Activated CD4-positive, alpha-beta T cell treated with anti-CD3 and anti-CD28 coated beads, Interleukin-10, Interleukin-2, amounts not matched to agents 100 ng/mL and 50 ng/mL, durations not matched to agents 16 hours and 8 hours (primary cell): ENCODE measurements at regions not wholly inside any gene's neighbourhood (a gene's known extent, or its start where the extent isn't known, plus 50 kb on each side); places are given as distances from the start of the nearest gene placed in this dataset.
"Not testable (repeated sequence)": the region's sequence is repeated elsewhere in the genome, so short reads cannot be mapped to it uniquely, and the experiment has no call there.

ENCODE experiments used
- DNase-seq: peaks from one replicate; pipeline ENCODE4 v3.0.0-alpha.2; 2020

DNA sequence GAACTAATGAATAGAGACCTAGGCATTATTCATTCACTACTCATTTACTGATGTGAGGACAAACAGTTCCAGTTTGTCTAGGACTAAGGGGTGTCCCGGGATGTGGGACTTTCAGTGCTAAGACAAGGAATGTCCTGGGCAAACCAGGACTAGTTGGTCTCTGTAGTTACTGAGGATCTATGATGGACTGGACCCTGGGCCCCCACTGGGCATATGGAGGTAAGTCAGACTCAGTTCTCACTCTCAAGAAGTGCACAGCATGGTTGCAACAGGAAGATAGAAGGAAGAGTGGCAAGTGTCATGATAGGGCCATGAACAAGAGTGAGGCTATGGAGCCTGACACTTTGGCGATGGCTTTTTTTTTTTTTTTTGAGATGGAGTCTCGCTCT, 128.2 kb downstream of the MYCN start:
- DNase-seq, result no peak

DNA sequence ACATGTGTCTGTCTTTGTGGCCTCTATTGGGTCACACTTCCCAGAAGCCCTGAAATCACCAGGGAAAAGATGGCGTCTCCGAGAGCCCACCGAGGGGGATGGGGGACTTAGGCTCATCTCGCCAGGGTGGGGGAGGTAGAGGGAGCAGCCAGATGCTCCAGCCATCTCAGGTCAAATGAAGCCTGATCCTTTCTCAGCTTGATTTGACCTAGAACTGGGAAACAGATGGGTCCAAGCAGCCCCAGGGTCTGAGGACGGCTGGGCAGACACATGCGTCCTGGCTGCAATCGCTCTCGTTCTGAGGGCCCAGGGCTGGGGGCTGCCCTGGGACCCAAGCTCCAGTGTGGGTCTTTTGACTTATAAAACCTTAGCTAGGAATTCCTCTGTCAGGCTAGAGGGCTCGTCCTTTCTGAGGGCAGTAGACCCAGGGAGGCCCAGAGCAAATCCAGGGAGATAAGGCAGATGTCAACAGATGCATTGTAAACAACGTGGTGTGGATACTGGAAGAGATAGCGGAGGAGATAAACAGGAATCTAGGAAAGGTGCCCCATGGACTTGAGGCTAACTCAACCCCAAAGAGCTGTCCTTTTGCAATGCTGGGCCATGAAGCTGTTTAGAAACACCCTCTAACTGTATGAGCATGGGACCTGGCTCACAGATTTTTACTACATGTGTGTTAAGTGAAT, 127.7 kb downstream of the MYCN start:
- DNase-seq, result no peak

DNA sequence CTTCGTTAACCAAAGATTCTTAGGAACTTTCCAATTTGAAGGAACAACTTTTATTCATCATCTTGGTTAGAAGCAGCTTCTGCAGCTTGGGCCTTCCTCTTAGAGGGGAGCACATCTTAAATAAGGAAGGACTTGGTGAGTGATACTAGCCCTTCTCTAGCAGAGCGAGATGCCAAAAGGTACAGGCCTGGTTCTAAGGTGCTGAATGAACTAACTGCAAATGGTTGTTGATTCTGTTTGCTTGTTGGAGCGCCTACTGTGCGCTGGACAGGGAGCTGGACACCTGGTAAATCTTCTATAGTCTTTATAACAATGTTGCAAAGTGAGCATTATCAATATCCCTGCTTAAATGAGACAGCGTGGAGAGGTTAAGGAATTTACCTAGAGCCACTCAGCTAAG, 127.1 kb downstream of the MYCN start:
- no peak for DNase-seq

DNA sequence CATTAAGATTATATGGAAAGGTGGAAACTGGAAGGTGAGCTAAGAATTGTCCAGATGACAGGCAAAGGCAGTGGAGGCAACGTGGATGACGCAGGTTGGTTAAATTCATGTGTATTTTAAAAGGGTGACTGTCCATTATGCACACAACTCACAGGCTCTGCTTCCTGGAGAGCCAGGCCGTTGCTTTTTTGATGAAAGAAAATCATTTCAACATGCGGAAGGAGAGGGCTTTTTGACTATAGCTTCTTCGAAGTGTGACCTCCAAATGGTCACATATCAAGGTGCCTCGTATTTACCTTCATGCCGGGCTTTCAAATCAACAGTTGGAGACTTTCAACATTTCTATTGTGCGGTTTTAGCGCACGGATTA, 126.7 kb downstream of the MYCN start:
- no peak for DNase-seq

DNA sequence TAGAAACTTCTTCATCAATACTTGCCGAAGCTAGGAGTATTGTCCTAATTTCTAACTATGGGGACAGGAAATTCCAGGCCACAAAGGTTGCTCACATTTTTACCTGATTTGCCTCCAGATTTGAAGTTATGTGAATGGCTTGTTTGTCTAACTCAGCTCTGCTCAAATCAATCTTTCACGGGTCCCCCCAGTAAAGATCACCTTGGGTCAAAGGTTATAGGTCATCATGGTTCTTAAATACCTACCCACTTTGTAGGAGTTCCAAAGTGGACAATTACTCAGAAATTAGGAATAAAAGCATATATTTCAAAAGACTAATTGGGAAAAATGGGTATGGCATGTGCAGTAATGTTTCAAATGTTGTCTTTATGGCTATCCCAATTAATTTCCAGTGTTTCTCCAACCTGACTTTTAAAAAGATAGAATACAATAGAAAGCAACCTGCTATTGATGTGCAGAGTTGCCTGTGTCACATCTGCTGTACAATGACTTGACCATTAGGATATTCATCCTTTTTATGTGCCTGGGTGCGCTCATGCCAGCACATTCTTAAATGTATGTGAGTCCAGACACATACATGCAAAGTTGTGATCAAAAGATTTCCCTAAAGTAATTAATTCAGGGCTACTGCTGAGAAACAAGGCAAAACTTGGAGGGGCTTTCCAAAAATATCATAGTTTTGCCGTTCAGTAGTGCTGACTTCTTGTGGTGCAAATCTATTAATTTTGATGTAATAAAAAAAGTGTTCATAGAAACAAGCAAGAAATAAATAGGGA, 126.1 kb downstream of the MYCN start:
- no peak for DNase-seq

DNA sequence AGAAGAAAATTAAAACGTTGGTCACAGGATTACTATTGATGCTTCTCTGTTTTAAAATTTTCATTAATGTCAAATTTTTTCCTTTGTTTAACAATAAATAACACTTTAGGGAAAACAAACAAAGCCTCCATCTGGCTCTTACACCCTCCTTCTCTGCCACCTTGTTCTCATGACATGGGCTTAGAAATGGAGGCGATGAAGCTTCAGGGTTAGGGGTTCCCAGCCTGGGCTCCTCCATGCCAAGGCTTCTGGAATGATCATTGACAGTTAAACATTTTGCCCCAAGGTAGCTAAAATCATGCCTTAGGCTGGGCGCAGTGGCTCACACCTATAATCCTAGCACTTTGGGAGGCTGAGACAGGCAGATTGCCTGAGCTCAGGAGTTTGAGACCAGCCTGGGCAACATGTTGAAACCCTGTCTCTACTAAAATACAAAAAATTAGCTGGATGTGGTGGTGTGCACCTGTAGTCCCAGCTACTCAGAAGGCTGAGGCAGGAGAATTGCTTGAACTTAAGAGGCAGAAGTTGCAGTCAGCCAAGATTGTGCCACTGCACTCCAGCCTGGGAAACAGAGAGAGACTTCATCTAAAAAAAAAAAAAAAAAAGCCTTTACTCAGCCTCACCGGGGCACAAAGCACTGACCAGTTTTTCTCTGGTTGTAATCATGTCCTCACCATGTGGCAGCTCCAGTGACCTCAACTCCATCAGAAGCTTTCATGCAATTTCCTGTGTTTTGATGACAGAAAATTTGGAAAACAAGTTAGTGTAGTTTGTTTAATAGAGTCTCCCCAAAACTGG, 125.1 kb downstream of the MYCN start:
- DNase-seq, result not testable (repeated sequence)

DNA sequence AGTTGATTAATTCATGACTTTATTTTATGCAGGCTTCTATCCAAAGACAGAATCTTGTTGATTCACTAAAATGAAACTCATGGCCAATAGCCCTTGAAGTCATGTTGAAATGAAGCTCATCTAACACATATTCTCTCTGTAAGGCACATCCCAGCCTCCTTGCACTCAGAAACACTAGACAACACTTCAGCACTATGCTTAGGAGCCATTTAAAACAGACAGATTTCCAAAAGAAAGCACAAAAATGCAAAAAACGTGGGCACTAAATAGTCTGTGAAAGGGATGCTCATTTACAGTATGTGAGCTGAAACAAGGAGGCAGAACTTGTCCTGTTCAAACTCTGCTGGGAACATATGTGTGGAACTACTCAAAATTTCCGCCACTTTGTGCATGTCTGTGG, 124.4 kb downstream of the MYCN start:
- no peak for DNase-seq

DNA sequence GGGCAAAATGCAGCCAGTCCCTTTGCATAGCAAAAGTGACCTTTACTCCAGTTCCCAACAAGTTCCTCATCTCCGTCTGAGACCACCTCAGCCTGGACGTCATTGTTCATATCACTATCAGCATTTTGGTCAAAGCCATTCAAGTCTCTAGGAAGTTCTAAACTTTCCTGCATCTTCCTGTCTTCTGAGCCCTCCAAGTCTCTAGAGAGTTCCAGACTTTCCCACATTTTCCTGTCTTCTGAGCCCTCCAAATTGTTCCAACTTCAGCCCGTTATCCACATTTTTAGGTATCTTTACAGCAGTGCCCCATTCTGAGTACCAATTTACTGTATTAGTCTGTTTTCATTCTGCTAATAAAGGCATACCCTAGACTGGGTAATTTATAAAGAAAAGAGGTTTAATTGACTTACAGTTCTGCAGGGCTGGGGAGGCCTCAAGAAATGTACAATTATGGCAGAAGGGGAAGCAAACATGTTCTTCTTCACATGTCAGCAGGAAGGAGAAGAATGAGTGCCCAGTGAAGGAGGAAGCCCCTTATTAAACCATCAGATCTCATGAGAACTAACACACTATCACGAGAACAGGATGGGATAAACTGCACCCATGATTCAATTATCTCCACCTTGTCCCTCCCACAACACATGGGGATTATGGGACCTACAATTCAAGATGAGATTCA, 123.7 kb downstream of the MYCN start:
- DNase-seq, result no peak

DNA sequence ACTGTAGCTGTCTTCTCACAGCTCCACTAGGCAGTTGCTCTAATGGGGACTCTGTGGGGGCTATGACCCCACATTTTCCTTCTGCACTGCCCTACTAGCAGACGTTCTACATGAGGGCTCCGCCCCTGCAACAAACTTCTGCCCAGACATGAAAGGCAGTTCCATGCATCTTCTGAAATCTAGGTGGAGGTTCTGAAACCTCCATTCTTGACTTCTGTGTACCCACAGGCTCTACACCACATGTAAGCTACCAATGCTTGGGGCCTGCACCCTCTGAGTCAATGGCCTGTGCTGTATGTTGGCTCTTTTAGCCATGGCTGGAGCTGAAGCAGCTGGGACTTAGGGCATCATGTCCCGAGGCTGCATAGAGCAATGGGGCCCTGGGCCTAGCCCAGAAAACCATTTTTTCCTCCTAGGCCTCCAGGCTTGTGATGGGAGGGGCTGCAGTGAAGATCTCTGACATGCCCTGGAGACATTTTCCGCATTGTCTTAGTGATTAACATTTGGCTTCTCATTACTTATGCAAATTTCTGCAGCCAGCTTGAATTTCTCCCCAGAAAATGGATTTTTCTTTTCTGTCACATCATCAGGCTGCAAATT, 123.0 kb downstream of the MYCN start:
- no peak for DNase-seq

DNA sequence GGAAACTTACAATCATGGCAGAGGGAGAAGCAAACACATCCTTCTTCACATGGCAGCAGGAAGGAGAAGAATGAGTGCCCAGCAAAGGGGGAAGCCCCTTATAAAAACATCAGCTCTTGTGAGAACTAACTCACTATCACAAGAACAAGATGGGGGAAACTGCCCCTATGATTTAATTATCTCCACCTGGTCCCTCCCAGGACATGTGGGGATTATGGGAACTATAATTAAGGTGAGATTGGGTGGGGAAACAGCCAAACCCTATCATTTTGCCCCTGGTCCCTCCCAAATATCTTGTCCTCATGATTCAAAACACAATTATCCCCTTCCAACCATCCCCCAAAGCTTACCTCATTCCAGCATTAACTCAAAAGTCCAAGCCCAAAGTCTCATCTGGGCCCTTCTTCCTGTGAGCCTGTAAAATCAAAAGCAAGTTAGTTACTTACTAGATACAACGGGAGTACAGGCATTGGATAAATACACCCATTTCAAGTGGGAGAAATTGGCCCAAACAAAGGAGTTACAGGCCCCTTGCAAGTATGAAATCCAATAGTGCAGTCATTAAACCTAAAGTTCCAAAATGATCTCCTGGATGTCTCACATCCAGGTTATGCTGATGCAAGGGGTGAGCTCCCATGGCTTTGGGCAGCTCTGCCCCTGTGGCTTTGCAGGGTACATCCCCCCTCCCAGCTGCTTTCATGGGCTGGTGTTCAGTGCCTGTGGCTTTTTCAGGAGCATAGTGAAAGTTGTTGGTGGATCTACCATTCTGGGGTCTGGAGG, 122.3 kb downstream of the MYCN start:
- DNase-seq, result no peak

DNA sequence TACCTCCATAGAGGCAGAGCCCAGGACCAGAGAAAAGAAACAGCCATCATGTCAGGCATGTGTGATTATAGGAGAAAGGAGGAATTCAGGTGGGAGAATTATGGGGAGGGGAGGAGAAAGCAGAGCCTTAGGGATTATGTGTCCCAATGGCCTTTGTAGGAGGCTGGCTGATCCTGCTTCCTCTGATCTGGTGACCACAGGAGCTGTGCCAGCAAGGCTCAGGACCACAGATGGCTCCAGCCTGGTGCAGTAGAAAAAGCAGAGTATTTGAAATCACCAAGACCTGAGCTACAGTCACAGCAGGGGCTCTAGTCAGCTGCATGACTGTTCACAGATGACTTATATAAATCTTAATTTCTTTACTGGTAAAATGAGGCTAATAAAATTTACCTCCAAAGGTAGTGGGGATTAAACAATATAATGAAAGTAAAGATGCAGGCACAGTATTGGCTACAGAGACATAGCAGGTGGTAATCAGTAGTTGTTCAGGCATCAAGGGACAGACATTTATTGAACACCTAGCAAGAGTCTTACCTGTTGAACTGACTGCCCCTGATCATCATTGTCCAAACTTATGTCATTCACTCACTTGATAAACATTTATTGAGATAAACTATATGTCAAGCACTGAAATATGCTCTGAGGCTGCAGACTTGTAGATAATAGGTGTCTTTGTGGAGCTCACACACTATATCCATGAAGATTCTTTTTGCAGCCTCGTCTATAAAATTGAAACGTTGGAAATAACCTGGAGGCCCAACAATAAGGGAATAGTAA, 121.3 kb downstream of the MYCN start:
- DNase-seq, result no peak

DNA sequence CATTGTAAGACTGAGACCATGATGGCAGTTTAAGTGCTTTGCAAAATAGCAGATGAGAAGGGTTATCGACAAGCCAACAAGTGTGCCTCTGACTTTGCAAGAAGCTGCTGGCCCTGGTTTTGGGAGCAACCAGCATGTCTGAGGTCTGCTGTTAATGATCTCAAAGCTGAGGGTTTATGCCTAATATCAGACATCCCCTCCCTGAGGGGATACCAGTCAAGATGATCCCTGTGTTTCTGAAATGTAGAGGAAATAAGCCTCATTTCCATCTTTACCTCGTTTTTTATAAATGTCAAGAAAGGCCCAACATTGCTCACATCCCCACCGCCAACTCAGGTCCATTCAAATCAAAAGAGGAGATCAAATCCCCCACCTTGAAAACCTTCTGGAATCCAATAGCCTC, 120.6 kb downstream of the MYCN start:
- no peak for DNase-seq

DNA sequence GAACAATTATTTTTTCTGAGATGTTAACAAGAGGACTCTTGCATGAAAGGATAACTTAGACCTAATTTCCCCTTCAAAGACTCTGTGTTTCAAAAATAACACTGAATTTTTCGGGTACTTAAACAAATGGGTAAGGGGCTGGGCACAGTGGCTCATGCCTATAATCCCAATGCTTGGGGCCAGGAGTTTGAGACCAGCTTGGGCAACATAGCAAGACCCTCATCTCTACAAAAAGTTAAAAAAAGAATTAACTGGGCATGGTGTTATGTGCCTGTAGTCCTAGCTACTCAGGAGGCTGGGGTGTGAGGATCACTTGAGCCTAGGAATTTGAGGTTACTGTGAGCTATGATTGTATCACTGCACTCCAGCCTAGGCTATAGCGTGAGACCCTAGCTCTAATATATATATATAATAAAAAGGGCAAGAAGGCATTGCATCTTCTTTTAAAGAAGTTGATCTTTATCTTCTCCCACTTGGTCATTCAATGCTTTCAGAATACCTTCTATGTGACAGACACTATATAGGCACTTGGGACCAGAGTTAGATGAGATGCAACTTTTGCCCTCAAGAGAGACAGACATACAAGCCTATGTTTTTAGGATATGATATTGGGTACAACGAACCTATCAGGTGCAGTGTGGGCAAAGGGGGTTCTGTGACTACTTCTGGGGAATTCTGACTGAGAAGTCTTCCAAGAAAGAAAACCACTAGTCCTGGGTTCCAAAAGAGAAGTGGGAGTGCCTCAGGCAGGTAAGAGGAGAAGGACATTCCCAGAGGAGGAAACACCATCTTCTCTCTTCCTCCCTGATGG, 120.0 kb downstream of the MYCN start:
- DNase-seq, result no peak

DNA sequence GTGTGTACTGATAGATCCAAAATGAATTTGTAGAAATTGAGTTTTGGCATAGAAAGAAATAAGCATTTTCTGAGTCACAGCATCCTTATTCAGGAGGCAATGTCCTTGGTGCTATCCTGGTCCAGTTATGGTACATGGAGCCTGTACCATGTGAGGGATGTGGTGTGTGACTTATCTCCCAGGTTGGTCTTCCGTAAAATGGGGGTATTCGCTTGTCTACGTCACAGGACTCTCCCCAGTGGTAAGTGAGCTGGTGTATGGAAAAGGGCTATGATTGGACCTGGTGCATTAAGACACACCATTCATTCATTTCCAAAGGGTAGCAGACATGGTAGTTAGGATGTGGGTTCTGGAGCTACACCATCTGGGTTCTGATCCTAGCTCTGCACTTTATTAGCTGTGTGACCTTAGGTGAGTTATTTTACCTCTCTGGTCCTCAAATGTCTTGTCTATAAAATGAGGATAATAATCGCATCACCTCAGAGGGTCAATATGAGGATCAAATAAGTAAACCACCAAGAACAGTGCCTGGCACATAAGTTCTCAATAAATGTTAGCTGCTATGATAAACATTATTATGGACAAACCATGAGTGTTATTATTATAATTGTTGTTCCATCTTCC, 119.2 kb downstream of the MYCN start:
- DNase-seq, result no peak

DNA sequence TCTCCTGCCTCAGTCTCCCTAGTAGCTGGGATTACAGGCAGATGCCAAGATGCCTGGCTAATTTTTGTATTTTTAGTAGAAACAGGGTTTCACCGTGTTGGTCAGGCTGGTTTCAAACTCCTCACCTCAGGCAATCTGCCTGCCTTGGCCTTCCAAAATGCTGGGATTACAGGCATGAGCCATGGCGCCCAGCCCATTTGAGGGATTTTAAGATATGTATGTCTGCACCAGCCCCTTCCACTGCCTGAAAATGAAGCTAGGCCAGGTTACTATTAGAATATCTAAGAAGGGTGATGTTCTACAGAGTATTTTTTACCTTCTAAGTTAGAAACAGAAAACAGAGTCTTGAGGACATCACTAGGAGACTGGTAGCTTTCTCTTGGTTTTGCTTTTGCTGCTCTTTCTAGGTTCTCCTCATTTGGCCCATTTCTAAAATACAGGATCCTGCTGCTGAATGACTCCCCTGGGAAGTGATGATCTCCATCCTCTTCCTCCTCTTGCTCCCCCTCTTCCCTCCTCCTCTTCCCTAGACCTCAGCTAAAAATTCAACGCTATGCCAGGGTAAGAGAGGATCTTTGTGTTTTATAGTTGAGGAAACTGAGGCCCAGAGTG, 118.5 kb downstream of the MYCN start:
- no peak for DNase-seq

DNA sequence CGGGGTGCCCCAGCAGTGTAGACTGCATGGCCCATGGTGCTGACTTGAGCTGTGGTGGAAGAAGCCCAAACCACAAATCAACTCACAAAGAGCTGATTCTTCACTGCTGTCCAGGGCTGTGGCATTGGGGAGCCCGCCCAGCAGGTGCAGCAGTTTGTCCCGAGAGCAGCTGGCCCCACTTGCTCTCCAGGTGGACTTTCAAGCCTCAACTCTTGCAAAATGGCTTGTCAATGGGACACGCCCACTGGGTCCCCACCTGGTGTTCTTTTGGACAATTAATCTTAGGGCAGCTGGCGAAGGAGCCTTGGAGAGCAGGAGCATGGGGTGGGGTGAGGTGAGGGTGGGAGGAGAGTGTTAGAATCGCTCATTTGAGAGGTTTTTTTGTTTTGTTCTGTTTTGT, 117.9 kb downstream of the MYCN start:
- DNase-seq, result no peak

DNA sequence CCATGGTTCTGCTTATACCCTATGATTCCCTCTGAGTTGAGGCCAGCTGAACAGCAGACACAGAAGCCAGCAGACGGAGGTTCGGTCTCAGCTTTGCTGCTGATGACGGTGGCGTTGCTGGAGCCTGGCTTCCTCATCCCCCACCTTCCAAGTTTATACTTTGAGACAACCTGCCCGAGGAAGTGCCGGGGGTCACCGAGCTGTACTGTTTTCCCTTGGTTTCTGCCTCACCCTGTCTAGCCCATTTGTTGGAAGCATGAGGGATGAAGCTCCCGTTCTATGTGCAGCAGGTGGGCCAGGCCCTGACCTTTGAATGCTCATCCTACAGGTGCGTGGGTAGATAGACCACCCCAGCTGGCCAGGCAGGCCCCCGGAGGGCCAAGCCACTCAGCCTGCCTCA, 117.3 kb downstream of the MYCN start:
- no peak for DNase-seq

DNA sequence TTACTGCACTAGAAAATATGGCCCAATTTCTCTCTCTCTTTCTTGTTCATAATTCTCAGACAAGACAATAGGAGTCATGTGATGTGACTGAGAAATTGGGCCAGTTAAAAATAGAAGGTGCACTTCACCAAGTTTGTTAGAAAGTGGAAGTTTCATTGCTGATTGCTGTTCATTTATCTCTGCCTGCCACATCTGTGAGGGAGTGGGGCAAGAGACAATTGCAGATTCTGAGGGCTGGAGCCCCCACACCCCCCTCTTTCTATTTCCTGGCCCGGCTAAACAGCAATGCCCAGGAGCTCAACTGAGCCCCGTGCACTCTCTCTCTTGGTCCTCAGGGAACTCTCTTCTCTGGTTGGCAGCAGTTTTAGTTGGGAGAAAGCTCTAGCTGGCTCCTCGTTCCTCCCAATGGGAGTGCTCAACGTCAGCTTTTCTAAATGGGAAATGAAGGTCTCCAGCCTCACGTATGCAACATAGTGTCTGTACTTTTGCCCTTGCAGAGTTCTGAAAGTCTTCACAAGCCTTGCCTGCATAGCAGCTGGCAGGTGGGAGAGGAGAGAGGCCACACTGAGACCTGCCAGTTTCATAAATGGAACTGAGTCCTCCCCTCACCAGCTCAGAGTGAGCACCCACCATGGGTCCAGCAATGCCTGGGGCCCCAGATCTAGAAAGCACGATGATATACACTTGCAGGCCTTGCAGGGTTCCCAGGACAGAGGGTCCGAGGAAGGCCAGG, 115.7 kb downstream of the MYCN start:
- no peak for DNase-seq
